T-helper 1 cell treated with Interleukin-12 subunit alpha and Interleukin-12 subunit beta and Interleukin-4 antibody, amounts not matched to agents 30 ng/mL and 1 ng/mL, for 36 hours (primary cell): ENCODE measurements at regions not wholly inside any gene's neighbourhood (a gene's known extent, or its start where the extent isn't known, plus 50 kb on each side); places are given as distances from the start of the nearest gene placed in this dataset.
"Not testable (repeated sequence)": the region's sequence is repeated elsewhere in the genome, so short reads cannot be mapped to it uniquely, and the experiment has no call there.

Source experiments
- intact Hi-C: fragments of 100-400 bp; cut with micrococcal nuclease; formaldehyde crosslinking; loops from one replicate; pipeline ENCODE4 v1.15.1; 2024

GRCh38 chr13:21228738-21229137, 52.3 kb downstream of the MRPL57 start:
- intact Hi-C loops, result no loop called here

GRCh38 chr13:21229241-21230024, 53.0 kb downstream of the MRPL57 start:
- intact Hi-C loops, result no loop called here

GRCh38 chr13:21230516-21230915, 54.1 kb downstream of the MRPL57 start:
- intact Hi-C loops, result no loop called here

GRCh38 chr13:21231426-21231940, 55.0 kb downstream of the MRPL57 start:
- intact Hi-C loops, result no loop called here

GRCh38 chr13:21232196-21232595, 55.7 kb downstream of the MRPL57 start:
- intact Hi-C loops, result no loop called here

- intact Hi-C loops, result no loop called here
Observed at GRCh38 chr13:21232599-21232998, 56.1 kb downstream of the MRPL57 start.

- intact Hi-C loops, result no loop called here
Observed at GRCh38 chr13:21233086-21233485, 56.6 kb downstream of the MRPL57 start.

- intact Hi-C loops, result no loop called here
Observed at GRCh38 chr13:21234526-21234925, 58.1 kb downstream of the MRPL57 start.

- intact Hi-C loops, result no loop called here
Observed at GRCh38 chr13:21235174-21235573, 58.7 kb downstream of the MRPL57 start.

- intact Hi-C loops, result no loop called here
Observed at GRCh38 chr13:21237081-21237480, 60.6 kb downstream of the MRPL57 start.

- intact Hi-C loops, result no loop called here
Observed at GRCh38 chr13:21238267-21238666, 61.8 kb downstream of the MRPL57 start.

GRCh38 chr13:21240586-21240985, 64.1 kb downstream of the MRPL57 start:
- intact Hi-C loops, result no loop called here

GRCh38 chr13:21242236-21242635, 65.8 kb downstream of the MRPL57 start:
- intact Hi-C loops, result no loop called here

- intact Hi-C loops, result no loop called here
Observed at GRCh38 chr13:21243045-21243897, 66.8 kb downstream of the MRPL57 start.

- intact Hi-C loops, result not testable (repeated sequence)
Observed at GRCh38 chr13:21243898-21244184, 67.4 kb downstream of the MRPL57 start.

- intact Hi-C loops, result no loop called here
Observed at GRCh38 chr13:21246761-21247452, 70.4 kb downstream of the MRPL57 start.

GRCh38 chr13:21256351-21256761, 79.9 kb downstream of the MRPL57 start:
- intact Hi-C loops, result no loop called here

- intact Hi-C loops, result no loop called here
Observed at GRCh38 chr13:21256891-21257290, 80.4 kb downstream of the MRPL57 start.

- intact Hi-C loops, result no loop called here
Observed at GRCh38 chr13:21259571-21260455, 83.4 kb downstream of the MRPL57 start.

- intact Hi-C loops, result not testable (repeated sequence)
Observed at GRCh38 chr13:21260561-21261290, 84.3 kb downstream of the MRPL57 start.
